Muscle layer of colon (tissue), 2 donors: ENCODE measurements at regions not wholly inside any gene's neighbourhood (a gene's known extent, or its start where the extent isn't known, plus 50 kb on each side); places are given as distances from the start of the nearest gene placed in this dataset.
A peak's percentile ranks its signal among the peaks of the same experiment; 100 is the strongest.

Experiments used
- H3K27ac ChIP-seq: one replicate; pipeline ENCODE4 v1.7.0; 2013; ENCODE audit warnings: low read depth, mild to moderate bottlenecking, low read length, moderate library complexity
- H3K27me3 ChIP-seq, 2 donors: one replicate each; pipeline ENCODE4 v1.7.0; 2013; ENCODE audit warnings: low read length in 2 of 2, mild to moderate bottlenecking in 2 of 2; ENCODE audit not compliant: insufficient read depth in 2 of 2, control insufficient read depth in 1 of 2
- H3K36me3 ChIP-seq: one replicate; pipeline ENCODE4 v1.7.0; 2013; ENCODE audit warnings: mild to moderate bottlenecking, low read length; ENCODE audit not compliant: insufficient read depth
- H3K4me1 ChIP-seq: one replicate; pipeline ENCODE4 v1.7.0; 2013; ENCODE audit warnings: mild to moderate bottlenecking, low read length; ENCODE audit not compliant: insufficient read depth
- H3K4me3 ChIP-seq, 2 donors: one replicate each; pipeline ENCODE4 v1.7.0; 2013; ENCODE audit warnings: low read length in 2 of 2, low read depth in 1 of 2, mild to moderate bottlenecking in 1 of 2, moderate library complexity in 1 of 2
- H3K9ac ChIP-seq: one replicate; pipeline ENCODE4 v1.7.0; 2013; ENCODE audit warnings: low read length
- H3K9me3 ChIP-seq: one replicate; pipeline ENCODE4 v1.7.0; 2013; ENCODE audit warnings: mild to moderate bottlenecking, low read length
- donor health status: abdominal sarcoma.
- donor health status: Adenocarcinoma of cecum.

DNA sequence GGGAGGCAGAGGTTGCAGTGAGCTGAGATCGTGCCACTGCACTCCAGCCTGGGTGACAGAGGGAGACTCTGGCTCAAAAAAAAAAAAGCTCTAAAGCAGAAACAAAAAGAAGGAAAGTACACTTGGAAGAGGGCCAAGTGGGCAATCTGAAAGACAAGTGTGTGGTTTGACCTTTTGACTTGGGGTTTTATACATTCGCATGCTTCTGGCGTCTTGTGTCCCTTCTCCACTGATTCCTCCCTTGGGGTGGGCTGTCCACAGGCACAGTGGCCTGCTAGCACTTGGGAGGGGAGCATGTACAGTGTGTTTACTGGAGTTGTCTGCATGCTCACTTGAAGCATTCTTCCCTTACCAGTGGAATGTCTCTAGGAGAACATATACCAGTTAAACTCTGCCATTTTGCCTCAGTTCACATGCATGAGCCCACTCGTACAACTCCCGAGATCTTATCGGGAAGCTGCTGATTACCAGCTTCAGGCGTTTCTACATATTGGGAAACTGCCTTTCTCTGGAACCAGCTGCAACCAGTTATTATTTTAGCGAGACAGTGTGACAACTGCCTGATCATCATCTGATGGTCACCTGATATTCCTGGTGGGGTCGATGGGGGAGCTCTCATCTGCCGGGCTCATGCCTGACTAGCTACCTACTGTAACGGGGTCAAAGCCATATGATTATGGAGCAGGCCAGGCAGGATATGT is 113.5 kb upstream of the ZNF678 start:
- no peak overlapping the region for H3K4me3 ChIP-seq
- H3K27ac ChIP-seq: no peak overlapping the region
- H3K4me1 ChIP-seq: no peaks in the 10 kb centered on the region
- no peak overlapping the region for H3K9ac ChIP-seq
- no peaks in the 10 kb centered on the region for H3K36me3 ChIP-seq
- no peaks in the 10 kb centered on the region for H3K9me3 ChIP-seq
- H3K27me3 ChIP-seq: peaks cover 0 to 4% of the 10 kb centered on the region in 2 donors

DNA sequence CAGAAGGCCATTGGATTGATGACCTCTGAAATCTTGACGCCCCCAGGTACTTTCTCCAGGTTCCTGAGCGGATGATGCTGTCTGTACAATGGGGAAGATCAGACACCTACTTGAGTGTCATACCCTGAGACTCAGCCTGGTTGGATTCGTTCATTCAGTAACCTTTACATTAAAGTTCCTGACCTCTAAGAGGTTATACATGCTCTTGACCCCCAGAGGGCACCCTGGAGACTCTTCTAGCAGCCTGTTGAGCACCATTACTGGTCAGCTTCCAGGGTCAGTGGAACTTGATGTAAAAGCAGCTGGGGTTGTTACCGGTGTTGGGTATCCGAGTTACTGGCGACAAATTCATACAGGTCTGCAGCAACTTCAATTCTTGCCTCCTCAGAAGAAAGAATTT is 114.3 kb upstream of the ZNF678 start:
- Histone ChIP-seq H3K27ac (no peak overlapping the region), H3K27me3 (peaks cover 0 to 4% of the 10 kb centered on the region in 2 donors), H3K9ac (no peak overlapping the region), H3K4me3 (no peak overlapping the region), H3K36me3 (no peaks in the 10 kb centered on the region), H3K9me3 (no peaks in the 10 kb centered on the region), H3K4me1 (no peaks in the 10 kb centered on the region)

DNA sequence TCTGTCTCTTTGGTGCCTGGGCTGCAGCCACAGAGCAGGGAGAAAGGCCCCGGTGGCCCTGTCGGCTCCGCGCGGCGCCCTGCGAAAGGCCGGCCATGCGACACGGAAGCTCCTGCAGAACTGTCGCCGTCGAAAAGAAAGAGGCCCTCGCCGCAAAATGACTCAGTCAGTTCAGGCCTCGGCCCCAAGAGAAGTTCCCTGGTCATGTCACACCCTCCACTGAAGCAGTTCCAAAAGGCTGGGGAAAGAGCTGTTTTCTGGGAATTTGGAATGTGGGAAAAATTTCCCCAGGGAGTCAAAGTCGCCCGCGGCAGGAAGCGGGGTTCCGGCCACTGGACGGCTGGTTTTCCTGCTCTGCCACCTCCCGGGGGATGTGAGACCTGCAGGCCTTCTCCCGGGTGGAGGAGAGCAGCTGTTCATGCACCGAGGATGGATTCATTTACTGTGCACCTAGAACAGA is 115.8 kb upstream of the ZNF678 start:
- Histone ChIP-seq H3K4me3 (no peak overlapping the region), H3K27ac (no peak overlapping the region), H3K36me3 (no peaks in the 10 kb centered on the region), H3K9ac (no peak overlapping the region), H3K9me3 (no peaks in the 10 kb centered on the region), H3K27me3 (peaks cover 0 to 4% of the 10 kb centered on the region in 2 donors), H3K4me1 (no peaks in the 10 kb centered on the region)

DNA sequence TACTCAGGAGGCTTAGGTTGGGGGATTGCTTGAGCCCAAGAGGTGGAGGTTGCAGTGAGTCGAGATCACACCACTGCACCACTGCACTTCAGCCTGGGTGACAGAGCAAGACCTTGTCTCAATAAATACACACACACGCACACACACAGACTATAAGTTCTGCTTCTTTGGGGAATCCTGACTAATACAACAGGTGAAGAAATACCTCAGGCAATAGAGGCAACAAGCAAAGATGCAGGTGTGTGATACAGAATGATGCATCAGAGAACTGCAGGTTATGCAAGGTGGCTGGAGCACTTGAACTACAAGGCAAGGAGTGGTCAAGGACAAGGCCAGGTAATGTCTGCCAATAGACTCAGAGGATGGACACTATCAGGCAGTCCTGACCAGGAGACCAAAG is 117.6 kb upstream of the ZNF678 start:
- Histone ChIP-seq H3K36me3 (no peaks in the 10 kb centered on the region), H3K4me3 (no peak overlapping the region), H3K9me3 (no peaks in the 10 kb centered on the region), H3K9ac (no peak overlapping the region), H3K27ac (no peak overlapping the region), H3K27me3 (peaks cover 0 to 4% of the 10 kb centered on the region in 2 donors), H3K4me1 (no peaks in the 10 kb centered on the region)

DNA sequence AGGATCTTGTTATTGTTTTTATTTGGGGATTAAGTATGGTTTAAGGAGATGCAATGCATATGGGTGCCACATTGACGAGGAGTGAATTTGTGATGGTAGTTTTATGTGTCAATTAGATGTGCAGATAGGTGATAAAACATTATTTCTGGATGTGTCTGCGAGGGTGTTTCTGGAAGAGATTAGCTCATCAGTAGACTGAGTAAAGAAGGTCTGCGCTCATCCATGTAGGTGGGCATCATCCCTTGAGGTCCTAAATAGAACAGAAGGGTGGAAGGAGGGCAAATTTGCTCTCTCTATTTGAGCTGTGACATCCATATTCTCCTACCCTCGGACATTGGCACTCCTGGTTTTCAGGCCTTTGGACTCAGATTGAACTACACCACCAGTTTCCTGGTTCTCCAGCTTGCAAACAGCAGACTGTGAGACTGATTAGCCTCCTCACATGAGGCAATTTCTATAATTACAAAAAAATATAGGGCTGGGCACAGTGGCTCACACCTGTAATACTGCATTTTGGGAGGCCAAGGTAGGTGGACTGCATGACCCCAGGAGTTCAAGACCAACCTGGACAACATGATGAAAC is 118.2 kb upstream of the ZNF678 start:
- Histone ChIP-seq H3K27ac (no peak overlapping the region), H3K4me1 (no peaks in the 10 kb centered on the region), H3K4me3 (no peak overlapping the region), H3K27me3 (peaks cover 0 to 4% of the 10 kb centered on the region in 2 donors), H3K36me3 (no peaks in the 10 kb centered on the region), H3K9me3 (no peaks in the 10 kb centered on the region), H3K9ac (no peak overlapping the region)

DNA sequence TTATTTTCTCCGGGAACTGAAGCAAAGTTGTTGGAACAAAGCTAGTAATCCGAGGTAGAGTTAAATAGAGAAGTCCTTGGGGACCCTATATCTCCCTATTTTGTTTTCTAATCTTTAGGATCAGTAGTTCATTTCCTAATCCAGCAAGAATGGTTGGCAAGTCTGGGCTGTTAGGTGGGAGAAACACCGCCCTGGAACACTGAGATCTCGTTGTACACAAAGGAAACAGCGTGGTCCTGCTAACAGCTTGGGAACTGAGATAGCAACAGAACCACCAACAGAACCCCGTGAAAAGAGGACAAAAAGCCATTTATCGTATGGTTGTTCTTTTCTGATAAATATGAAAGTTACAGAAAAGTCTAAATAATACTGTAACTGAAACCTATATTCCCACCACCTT is 121.9 kb upstream of the CDC42BPA start:
- no peaks in the 10 kb centered on the region for H3K4me1 ChIP-seq
- H3K4me3 ChIP-seq: no peak overlapping the region
- no peaks in the 10 kb centered on the region for H3K36me3 ChIP-seq
- H3K27me3 ChIP-seq: no peaks in the 10 kb centered on the region
- no peak overlapping the region for H3K27ac ChIP-seq
- H3K9ac ChIP-seq: no peak overlapping the region
- H3K9me3 ChIP-seq: no peaks in the 10 kb centered on the region

DNA sequence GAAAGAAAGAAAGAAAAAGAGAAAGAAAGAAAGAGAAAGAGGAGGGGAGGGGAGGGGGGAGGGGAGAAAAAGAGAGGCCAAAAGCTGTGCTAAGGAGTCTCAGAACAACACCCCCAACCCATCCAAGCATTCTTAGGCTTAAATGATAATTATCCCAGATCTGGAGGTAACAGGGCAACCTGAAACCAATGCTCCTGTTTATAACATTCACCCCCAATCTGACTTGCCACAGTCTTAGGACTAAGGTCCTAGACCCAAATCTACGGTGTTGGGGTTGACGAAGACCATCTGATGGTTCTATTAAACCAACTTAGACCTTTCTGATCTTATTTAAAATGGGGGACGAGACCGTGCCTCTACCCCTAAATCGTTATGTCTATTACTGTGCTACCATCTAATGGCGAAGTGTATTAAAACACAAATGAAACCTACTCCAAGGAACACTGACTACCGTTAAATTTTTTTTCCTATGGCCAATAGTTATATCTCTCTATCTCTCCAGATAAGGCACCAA is 119.3 kb upstream of the CDC42BPA start:
- no peaks in the 10 kb centered on the region for H3K4me1 ChIP-seq
- no peak overlapping the region for H3K27ac ChIP-seq
- no peak overlapping the region for H3K9ac ChIP-seq
- H3K9me3 ChIP-seq: no peaks in the 10 kb centered on the region
- no peaks in the 10 kb centered on the region for H3K36me3 ChIP-seq
- H3K27me3 ChIP-seq: no peaks in the 10 kb centered on the region
- peak overlapping the region; percentile 46 to 53 for H3K4me3 ChIP-seq

DNA sequence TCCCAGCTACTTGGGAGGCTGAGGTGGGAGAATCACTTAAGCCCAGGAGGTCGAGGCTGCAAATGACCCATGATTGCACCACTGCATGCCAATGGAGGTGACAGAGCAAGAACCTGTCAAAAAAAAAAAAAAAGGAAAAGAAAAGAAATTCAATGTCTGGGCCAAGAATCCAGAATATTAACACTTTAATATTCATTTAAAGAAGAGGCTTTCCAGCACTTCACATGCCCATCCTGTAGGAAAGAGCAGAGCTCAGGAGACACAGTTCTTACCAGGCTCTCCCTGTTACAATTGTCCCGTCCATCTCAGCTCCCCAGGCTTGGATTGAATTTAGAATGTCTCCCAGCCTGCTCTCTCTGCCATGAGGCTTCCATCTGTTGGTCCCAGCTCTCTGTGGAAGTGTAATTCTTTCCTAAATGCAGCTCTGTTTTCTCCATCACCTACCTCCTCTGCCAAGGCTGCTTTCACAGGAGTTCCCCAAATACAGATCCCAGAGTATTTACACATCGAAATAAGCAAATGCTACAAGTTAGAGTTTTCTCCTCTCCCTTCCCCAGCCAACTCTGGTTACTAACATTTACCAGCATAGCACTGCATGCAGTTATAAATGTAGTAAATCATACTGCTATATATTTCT is 116.6 kb upstream of the CDC42BPA start:
- no peak overlapping the region for H3K4me3 ChIP-seq
- H3K9me3 ChIP-seq: no peaks in the 10 kb centered on the region
- no peaks in the 10 kb centered on the region for H3K27me3 ChIP-seq
- peaks cover 9% of the 10 kb centered on the region for H3K4me1 ChIP-seq
- no peak overlapping the region for H3K9ac ChIP-seq
- H3K36me3 ChIP-seq: no peaks in the 10 kb centered on the region
- no peak overlapping the region for H3K27ac ChIP-seq

DNA sequence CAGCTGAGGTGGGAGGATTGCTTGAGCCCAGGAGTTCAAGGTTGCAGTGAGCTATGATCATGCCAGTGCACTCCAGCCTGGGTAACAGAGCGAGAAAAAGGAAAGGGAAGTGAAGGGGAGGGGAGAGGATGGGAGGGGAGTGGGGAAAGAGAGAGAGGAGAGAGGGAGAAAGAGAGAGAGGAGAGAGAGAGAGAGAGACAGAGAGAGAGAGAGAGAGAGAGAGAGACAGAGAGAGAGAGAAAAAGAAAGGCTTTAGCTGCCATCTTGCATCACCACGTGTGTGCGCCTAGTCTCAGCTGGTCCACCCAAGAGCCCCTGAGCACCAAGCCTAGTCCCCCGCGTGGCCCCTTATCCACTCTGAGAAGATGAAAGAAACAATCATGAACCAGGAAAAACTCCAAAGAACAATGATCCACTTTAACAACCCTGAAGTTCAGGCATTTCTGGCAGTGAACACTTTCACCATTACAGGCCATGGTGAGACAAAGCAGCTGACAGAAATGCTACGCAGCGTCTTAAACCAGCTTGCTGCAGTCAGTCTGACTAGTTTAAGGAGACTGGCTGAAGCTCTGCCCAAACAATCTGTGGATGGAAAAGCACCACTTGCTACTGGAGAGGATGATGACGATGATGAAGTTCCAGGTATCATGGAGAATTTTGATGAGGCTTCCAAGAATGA is 115.5 kb upstream of the CDC42BPA start:
- H3K27me3 ChIP-seq: no peaks in the 10 kb centered on the region
- H3K4me1 ChIP-seq: peaks cover 19% of the 10 kb centered on the region
- H3K27ac ChIP-seq: no peak overlapping the region

DNA sequence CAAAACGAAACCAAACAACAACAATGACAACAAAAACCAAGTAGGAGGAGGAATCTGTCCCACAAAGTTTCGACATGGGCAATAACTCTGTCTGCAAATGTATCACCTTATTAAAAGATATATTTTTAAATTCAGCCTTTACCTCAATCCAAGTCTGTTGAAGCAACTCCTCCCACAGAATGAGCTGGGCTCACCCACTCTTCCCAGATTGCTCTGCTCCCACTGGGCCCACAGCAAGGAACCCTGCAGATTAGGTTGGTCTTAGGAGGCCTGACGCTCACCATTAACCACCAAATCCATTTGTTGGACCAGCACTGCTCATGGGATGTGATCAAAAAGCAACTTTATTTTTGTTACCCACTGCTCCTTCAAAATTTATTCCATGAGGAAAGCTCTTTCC is 114.7 kb upstream of the CDC42BPA start:
- H3K9ac ChIP-seq: no peak overlapping the region
- H3K27ac ChIP-seq: no peak overlapping the region
- peaks cover 25% of the 10 kb centered on the region for H3K4me1 ChIP-seq
- H3K27me3 ChIP-seq: no peaks in the 10 kb centered on the region
- no peaks in the 10 kb centered on the region for H3K9me3 ChIP-seq
- H3K4me3 ChIP-seq: no peak overlapping the region
- H3K36me3 ChIP-seq: no peaks in the 10 kb centered on the region

More for the DNA sequence above, 115.5 kb upstream of the CDC42BPA start:
- Histone ChIP-seq H3K9ac (no peak overlapping the region), H3K4me3 (no peak overlapping the region), H3K36me3 (no peaks in the 10 kb centered on the region), H3K9me3 (no peaks in the 10 kb centered on the region)

DNA sequence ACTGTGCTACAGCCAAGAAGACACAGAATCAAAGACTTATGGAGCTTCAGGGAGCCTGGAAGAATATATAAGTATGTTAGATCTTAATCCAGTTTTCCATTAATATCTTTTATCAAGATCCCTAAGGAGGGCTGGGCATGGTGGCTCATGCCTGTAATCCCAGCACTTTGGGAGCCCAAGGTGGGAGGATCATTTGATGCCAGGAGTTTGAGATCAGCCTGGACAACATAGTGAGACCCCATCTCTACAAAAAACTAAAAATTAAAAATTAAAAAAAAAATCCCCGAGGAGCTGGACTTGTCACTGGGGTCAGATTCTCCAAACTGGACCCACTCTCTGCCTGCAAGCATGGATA is 113.9 kb upstream of the CDC42BPA start:
- no peak overlapping the region for H3K27ac ChIP-seq
- H3K4me3 ChIP-seq: peak overlapping the region in 1 of 2 donors; percentile 26
- H3K36me3 ChIP-seq: no peaks in the 10 kb centered on the region
- H3K9me3 ChIP-seq: no peaks in the 10 kb centered on the region
- peaks cover 25% of the 10 kb centered on the region for H3K4me1 ChIP-seq
- H3K9ac ChIP-seq: no peak overlapping the region
- no peaks in the 10 kb centered on the region for H3K27me3 ChIP-seq
